OCI-LY3 (cell line): ENCODE measurements at regions not wholly inside any gene's neighbourhood (a gene's known extent, or its start where the extent isn't known, plus 50 kb on each side); places are given as distances from the start of the nearest gene placed in this dataset.

Experiments
- H2AFZ ChIP-seq: fragments of 200-600, 300-600 bp; shearing (Covaris generic); 2 replicates; pipeline ENCODE4 v1.6.0; 2014; ENCODE audit warnings: antibody characterized with exemption, low read depth, low read length
- H3K27ac ChIP-seq: fragments of 200-600, 300-600 bp; sonication (generic); 2 replicates; pipeline ENCODE4 v1.5.1; 2014; ENCODE audit warnings: mild to moderate bottlenecking, low read length, moderate library complexity, mixed read lengths
- H3K27me3 ChIP-seq: fragments of 200-600, 300-600 bp; sonication (generic); 2 replicates; pipeline ENCODE4 v1.6.1; 2014; ENCODE audit warnings: low read depth, low read length, mixed read lengths
- H3K36me3 ChIP-seq: fragments of 200-600, 300-600 bp; sonication (generic); replicated peaks from 2 replicates; pipeline ENCODE3; 2014; ENCODE audit warnings: low read depth, low read length, mixed read lengths
- H3K4me1 ChIP-seq: fragments of 300-600, 200-600 bp; sonication (generic); 2 replicates; pipeline ENCODE4 v1.6.1; 2014; ENCODE audit warnings: low read length, mixed read lengths
- H3K4me2 ChIP-seq: fragments of 200-600, 300-600 bp; sonication (generic); 2 replicates; pipeline ENCODE4 v1.6.1; 2014; ENCODE audit warnings: low read length, mixed read lengths
- H3K4me3 ChIP-seq: fragments of 300-600, 200-600 bp; sonication (generic); 2 replicates; pipeline ENCODE4 v1.5.1; 2014; ENCODE audit warnings: antibody characterized with exemption, mild to moderate bottlenecking, low read length, moderate library complexity
- H3K79me2 ChIP-seq: fragments of 300-600, 200-600 bp; shearing (Covaris generic); 2 replicates; pipeline ENCODE4 v1.6.1; 2014; ENCODE audit warnings: mild to moderate bottlenecking, low read length, mixed read lengths
- H3K9ac ChIP-seq: fragments of 300-600, 200-600 bp; shearing (Covaris generic); 2 replicates; pipeline ENCODE4 v1.6.0; 2014; ENCODE audit warnings: mild to moderate bottlenecking, low read length, moderate library complexity
- H3K9me3 ChIP-seq: fragments of 200-600, 300-600 bp; shearing (Covaris generic); 2 replicates; pipeline ENCODE4 v1.6.1; 2014; ENCODE audit warnings: low read length, mixed read lengths; ENCODE audit not compliant: insufficient read depth
- H4K20me1 ChIP-seq: fragments of 200-600, 300-600 bp; sonication (generic); 2 replicates; pipeline ENCODE4 v1.6.1; 2016; ENCODE audit warnings: low read length, mixed read lengths; ENCODE audit not compliant: insufficient read depth
- EZH2phosphoT487 ChIP-seq: fragments of 200-600 bp; shearing (Covaris generic); IDR thresholded peaks from 2 replicates; pipeline ENCODE4 v1.6.1; 2018; ENCODE audit warnings: antibody characterized with exemption, mixed run types, low read depth
- TF ChIP-seq, protein P1 (sequence below): fragments of 200-600, 300-600 bp; sonication (generic); IDR thresholded peaks from 2 replicates; pipeline ENCODE4 v1.5.1; 2014; ENCODE audit warnings: antibody characterized with exemption, low read length, low read depth

DNA sequence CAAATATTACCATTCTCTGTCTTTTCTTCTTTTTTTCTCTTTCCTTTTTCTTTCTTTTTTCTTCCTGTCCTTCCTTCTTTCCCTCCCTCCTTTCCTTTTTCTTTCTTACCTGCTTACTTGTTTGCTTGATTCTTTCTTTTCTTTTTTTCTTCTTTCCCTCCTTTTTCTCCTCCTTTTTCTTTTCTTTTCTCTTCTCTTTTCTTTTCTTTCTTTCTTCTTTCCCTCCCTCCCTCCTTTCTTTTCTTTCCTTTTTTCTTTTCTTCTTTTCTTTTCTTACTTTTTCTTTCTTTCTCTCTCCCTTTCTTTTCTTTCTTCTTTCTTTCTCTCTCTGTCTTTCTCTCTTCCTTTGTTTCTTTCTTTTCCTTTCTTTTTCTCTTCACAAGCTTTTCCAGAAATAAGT is 697.4 kb upstream of the ADGRL3 start:
- no peak for TF ChIP-seq EZH2phosphoT487
- TF ChIP-seq, protein P1, sequence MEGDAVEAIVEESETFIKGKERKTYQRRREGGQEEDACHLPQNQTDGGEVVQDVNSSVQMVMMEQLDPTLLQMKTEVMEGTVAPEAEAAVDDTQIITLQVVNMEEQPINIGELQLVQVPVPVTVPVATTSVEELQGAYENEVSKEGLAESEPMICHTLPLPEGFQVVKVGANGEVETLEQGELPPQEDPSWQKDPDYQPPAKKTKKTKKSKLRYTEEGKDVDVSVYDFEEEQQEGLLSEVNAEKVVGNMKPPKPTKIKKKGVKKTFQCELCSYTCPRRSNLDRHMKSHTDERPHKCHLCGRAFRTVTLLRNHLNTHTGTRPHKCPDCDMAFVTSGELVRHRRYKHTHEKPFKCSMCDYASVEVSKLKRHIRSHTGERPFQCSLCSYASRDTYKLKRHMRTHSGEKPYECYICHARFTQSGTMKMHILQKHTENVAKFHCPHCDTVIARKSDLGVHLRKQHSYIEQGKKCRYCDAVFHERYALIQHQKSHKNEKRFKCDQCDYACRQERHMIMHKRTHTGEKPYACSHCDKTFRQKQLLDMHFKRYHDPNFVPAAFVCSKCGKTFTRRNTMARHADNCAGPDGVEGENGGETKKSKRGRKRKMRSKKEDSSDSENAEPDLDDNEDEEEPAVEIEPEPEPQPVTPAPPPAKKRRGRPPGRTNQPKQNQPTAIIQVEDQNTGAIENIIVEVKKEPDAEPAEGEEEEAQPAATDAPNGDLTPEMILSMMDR, result no peak
- no peak overlapping the region for H3K9ac ChIP-seq
- H3K4me1 ChIP-seq, result no peaks in the 10 kb centered on the region

DNA sequence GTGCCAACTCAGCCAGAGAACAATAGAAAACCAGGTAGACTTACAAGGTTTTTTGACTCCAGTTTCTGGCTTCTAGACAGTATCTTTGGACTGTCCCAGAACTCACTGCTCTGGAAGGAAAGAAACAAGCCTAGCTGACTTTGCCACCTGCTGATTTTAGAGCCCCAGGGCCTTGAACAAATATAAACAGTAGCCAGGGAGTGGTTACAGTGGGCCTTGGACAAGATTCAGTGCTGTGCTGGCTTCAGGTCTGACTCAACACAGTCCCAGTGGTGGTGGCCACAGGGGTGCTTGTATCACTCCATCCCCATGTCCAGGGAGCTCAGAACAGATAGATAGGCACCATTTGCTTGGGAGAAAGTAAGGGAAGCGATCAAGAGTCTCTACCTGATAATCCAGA is 694.1 kb upstream of the ADGRL3 start:
- TF ChIP-seq, protein P1, result no peak
- TF ChIP-seq EZH2phosphoT487, result no peak
- H3K4me3 ChIP-seq, result no peak overlapping the region
- no peaks in the 10 kb centered on the region for H3K79me2 ChIP-seq
- H3K4me1 ChIP-seq, result no peaks in the 10 kb centered on the region
- H2AFZ ChIP-seq, result no peak overlapping the region
- no peak overlapping the region for H3K9ac ChIP-seq
- no peaks in the 10 kb centered on the region for H3K9me3 ChIP-seq
- no peaks in the 10 kb centered on the region for H3K36me3 ChIP-seq
- no peaks in the 10 kb centered on the region for H3K27me3 ChIP-seq
- H4K20me1 ChIP-seq, result no peaks in the 10 kb centered on the region
- no peak overlapping the region for H3K4me2 ChIP-seq
- no peak overlapping the region for H3K27ac ChIP-seq

More for the DNA sequence above, 697.4 kb upstream of the ADGRL3 start:
- Histone ChIP-seq H2AFZ (no peak overlapping the region), H3K27ac (no peak overlapping the region), H3K4me3 (no peak overlapping the region), H3K36me3 (no peaks in the 10 kb centered on the region), H3K4me2 (no peak overlapping the region), H3K27me3 (no peaks in the 10 kb centered on the region), H4K20me1 (no peaks in the 10 kb centered on the region), H3K79me2 (no peaks in the 10 kb centered on the region), H3K9me3 (no peaks in the 10 kb centered on the region)

DNA sequence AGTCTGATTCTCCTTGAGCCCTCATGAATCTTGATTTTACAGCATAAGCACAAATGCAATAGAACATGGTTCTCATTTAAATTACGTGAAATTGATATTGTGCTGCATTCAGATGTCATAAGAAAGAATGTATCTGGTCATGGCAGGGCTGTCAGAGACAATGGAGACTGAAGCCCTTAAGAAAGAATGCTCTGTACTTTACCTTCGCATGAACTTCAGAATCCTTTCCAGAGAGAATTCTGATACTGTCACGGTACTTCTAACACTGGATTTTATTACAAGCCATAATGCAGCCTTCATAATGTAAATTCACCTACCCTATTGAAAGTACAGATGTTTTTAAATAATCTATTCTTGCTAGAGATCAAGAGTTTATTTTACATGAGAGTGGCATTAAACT is 677.9 kb upstream of the ADGRL3 start:
- no peak overlapping the region for H3K9ac ChIP-seq
- H4K20me1 ChIP-seq, result no peaks in the 10 kb centered on the region
- no peaks in the 10 kb centered on the region for H3K79me2 ChIP-seq
- TF ChIP-seq EZH2phosphoT487, result no peak
- TF ChIP-seq, protein P1, result no peak
- no peaks in the 10 kb centered on the region for H3K9me3 ChIP-seq
- no peak overlapping the region for H3K4me3 ChIP-seq
- H3K4me1 ChIP-seq, result no peaks in the 10 kb centered on the region
- no peak overlapping the region for H2AFZ ChIP-seq
- no peak overlapping the region for H3K4me2 ChIP-seq
- no peaks in the 10 kb centered on the region for H3K27me3 ChIP-seq
- no peaks in the 10 kb centered on the region for H3K36me3 ChIP-seq
- H3K27ac ChIP-seq, result no peak overlapping the region

DNA sequence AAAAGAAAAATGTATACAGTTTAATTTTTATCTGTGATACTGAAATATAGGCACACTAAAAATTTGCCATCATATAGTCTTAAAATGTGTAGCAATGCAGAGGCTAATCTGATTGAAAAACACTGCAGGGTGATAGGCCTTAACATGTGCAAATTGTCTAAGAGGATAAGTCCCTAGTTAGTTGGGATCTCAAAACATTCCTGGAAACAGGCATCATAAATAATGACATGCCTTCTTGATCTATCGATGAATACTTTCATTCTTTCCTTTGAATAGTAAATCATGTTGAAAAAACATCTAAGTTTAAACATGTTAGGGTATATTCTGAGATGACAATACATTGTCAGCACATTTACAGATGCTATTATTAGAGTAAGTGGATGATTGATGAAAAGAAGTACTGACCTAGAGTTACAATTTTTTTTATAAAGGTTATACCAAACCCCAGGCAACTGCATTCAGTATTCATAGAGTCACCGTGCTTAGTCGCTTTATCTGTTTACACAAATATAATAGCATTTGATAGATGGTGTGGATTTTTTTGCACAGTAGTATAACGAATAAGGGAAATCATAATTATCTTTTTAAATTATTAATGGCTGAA is 668.2 kb upstream of the ADGRL3 start:
- H2AFZ ChIP-seq, result no peak overlapping the region
- no peaks in the 10 kb centered on the region for H4K20me1 ChIP-seq
- H3K4me2 ChIP-seq, result no peak overlapping the region
- no peak overlapping the region for H3K4me3 ChIP-seq
- no peaks in the 10 kb centered on the region for H3K9me3 ChIP-seq
- no peaks in the 10 kb centered on the region for H3K4me1 ChIP-seq
- TF ChIP-seq, protein P1, result no peak
- TF ChIP-seq EZH2phosphoT487, result no peak
- H3K36me3 ChIP-seq, result no peaks in the 10 kb centered on the region
- no peak overlapping the region for H3K9ac ChIP-seq
- no peaks in the 10 kb centered on the region for H3K27me3 ChIP-seq
- no peaks in the 10 kb centered on the region for H3K79me2 ChIP-seq
- no peak overlapping the region for H3K27ac ChIP-seq
